ENCODE measurements at regions not wholly inside any gene's neighbourhood (a gene's known extent, or its start where the extent isn't known, plus 50 kb on each side); places are given as distances from the start of the nearest gene placed in this dataset.

GRCh38 chr6:48919555-48919954 lies 543.5 kb downstream of the MMUT start:
- TF ChIP-seq EZH2 (IDR thresholded peaks at IDR 0.05) (no peak), CTCF (IDR thresholded peaks at IDR 0.05 in 2 of 3, conservative IDR thresholded peaks at IDR 0.05 in 1 of 3; ENCODE audit: borderline replicate concordance in 1 of 3, insufficient read depth in 1 of 3, low read depth in 2 of 3, low read length in 2 of 3) (no peak), YY1 (IDR thresholded peaks at IDR 0.05; ENCODE audit: extremely low read depth, insufficient replicate concordance, low read depth, low read length) (no peak), ZNF274 (IDR thresholded peaks at IDR 0.05; ENCODE audit: low read depth, low read length) (no peak), REST (IDR thresholded peaks at IDR 0.05; ENCODE audit: low read depth) (no peak), ZFX (IDR thresholded peaks at IDR 0.05) (no peak), POLR2AphosphoS5 (IDR thresholded peaks at IDR 0.05; ENCODE audit: low read depth, low read length) (no peak), POLR2A (IDR thresholded peaks at IDR 0.05; ENCODE audit: borderline replicate concordance, extremely low read depth, insufficient read depth, insufficient read length) (no peak), SP1 (IDR thresholded peaks at IDR 0.05; ENCODE audit: low read depth) (no peak), JUND (IDR thresholded peaks at IDR 0.05) (no peak), MAX (IDR thresholded peaks at IDR 0.05) (no peak)
